ENCODE measurements at regions not wholly inside any gene's neighbourhood (a gene's known extent, or its start where the extent isn't known, plus 50 kb on each side); places are given as distances from the start of the nearest gene placed in this dataset.

GRCh38 chr3:3556078-3556477 lies 243.2 kb upstream of the LRRN1 start:
- TF ChIP-seq, protein P1, sequence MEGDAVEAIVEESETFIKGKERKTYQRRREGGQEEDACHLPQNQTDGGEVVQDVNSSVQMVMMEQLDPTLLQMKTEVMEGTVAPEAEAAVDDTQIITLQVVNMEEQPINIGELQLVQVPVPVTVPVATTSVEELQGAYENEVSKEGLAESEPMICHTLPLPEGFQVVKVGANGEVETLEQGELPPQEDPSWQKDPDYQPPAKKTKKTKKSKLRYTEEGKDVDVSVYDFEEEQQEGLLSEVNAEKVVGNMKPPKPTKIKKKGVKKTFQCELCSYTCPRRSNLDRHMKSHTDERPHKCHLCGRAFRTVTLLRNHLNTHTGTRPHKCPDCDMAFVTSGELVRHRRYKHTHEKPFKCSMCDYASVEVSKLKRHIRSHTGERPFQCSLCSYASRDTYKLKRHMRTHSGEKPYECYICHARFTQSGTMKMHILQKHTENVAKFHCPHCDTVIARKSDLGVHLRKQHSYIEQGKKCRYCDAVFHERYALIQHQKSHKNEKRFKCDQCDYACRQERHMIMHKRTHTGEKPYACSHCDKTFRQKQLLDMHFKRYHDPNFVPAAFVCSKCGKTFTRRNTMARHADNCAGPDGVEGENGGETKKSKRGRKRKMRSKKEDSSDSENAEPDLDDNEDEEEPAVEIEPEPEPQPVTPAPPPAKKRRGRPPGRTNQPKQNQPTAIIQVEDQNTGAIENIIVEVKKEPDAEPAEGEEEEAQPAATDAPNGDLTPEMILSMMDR (conservative IDR thresholded peaks at IDR 0.05), result no peak
- TF ChIP-seq EZH2 (IDR thresholded peaks at IDR 0.05; ENCODE audit: low read depth), result no peak

Data from PC-9 (cell line).